HepG2 (cell line): ENCODE measurements at regions not wholly inside any gene's neighbourhood (a gene's known extent, or its start where the extent isn't known, plus 50 kb on each side); places are given as distances from the start of the nearest gene placed in this dataset.

Experiments used
- ATAC-seq: fragments of 200-7000 bp; cut with Tn5 transposase; 3 replicates; pipeline ENCODE4 v1.9.1; 2020; ENCODE audit warnings: mild to moderate bottlenecking, moderate library complexity
- BruUV-seq: library from RNA; stranded (reverse); fragments of 400-500 nt; replicated peaks from 2 replicates; lab custom pipeline; 2021; lab: Mats Ljungman, UMichigan
- CTCF ChIA-PET: fragments of 300-600 bp; formaldehyde crosslinking; extraction: SDS; loops from one replicate; lab custom pipeline; 2021; ENCODE audit warnings: low total read pairs, inconsistent platforms, low intra/inter-chr PET ratio; lab: Yijun Ruan, JAX
- POLR2A ChIA-PET: fragments of 350-600 bp; sonication (Branson Sonifier 250); formaldehyde crosslinking; loops from one replicate; lab custom pipeline; 2020; ENCODE audit warnings: antibody characterized with exemption, inconsistent platforms; lab: Yijun Ruan, JAX
- DNase-seq: peaks from one replicate; pipeline ENCODE4 v3.0.0-alpha.2; 2015; ENCODE audit warnings: low spot score
- FAIRE-seq: peaks from 3 replicates; lab custom pipeline; 2011; peaks lifted over from hg19 to GRCh38; lab: Jason Lieb, UNC
- H2AFZ ChIP-seq: one replicate; pipeline ENCODE4 v1.6.1; 2011; ENCODE audit warnings: low read length, inconsistent platforms
- H3K27ac ChIP-seq: fragments of 300-600 bp; 3 replicates; pipeline ENCODE4 v1.8.0; 2011; ENCODE audit warnings: mixed run types, mild to moderate bottlenecking, mixed read lengths, low read length, inconsistent platforms; ENCODE audit not compliant: insufficient read depth; ENCODE audit errors: extremely low read length
- H3K27me3 ChIP-seq, 2 experiments: fragments of 200-600 bp in 1 of 2; 2 replicates in 1 of 2; 3 replicates in 1 of 2; pipeline versions ENCODE4 v1.6.0 to v1.8.0; 2011; ENCODE audit warnings: low read length in 2 of 2, mild to moderate bottlenecking in 2 of 2, moderate library complexity in 2 of 2, inconsistent platforms in 1 of 2; ENCODE audit not compliant: insufficient read depth in 2 of 2, control insufficient read depth in 1 of 2
- H3K36me3 ChIP-seq, 2 experiments: fragments of 200-600 bp in 1 of 2; replicated peaks in 1 of 2; 2 replicates in 1 of 2; 3 replicates in 1 of 2; pipeline versions ENCODE4 v1.5.1 to v1.8.0; 2011; ENCODE audit warnings: low read length in 2 of 2, inconsistent platforms in 1 of 2; ENCODE audit not compliant: insufficient read depth in 2 of 2, control insufficient read depth in 1 of 2
- H3K4me1 ChIP-seq: 2 replicates; pipeline ENCODE4 v1.5.1; 2012; ENCODE audit warnings: low read length, inconsistent platforms; ENCODE audit not compliant: insufficient read depth
- H3K4me2 ChIP-seq: 2 replicates; pipeline ENCODE4 v1.6.0; 2011; ENCODE audit warnings: low read depth, low read length, inconsistent platforms
- H3K4me3 ChIP-seq, 3 experiments: fragments of 200-600 bp in 1 of 3; sonication (generic), shearing (Covaris generic) in 1 of 3; replicated peaks in 1 of 3; 2 replicates each; pipeline ENCODE4 v1.5.1; 2011 to 2016; ENCODE audit warnings: low read length in 3 of 3, inconsistent platforms in 2 of 3, low read depth in 2 of 3, mild to moderate bottlenecking in 2 of 3, control low read depth in 1 of 3, mixed read lengths in 1 of 3; ENCODE audit not compliant: insufficient read depth in 1 of 3
- H3K79me2 ChIP-seq: one replicate; pipeline ENCODE4 v1.6.1; 2011; ENCODE audit warnings: low read length, inconsistent platforms; ENCODE audit not compliant: insufficient read depth
- H3K9ac ChIP-seq: 2 replicates; pipeline ENCODE4 v1.6.0; 2011; ENCODE audit warnings: mild to moderate bottlenecking, low read depth, low read length, inconsistent platforms; ENCODE audit not compliant: insufficient read depth
- H3K9me3 ChIP-seq: 2 replicates; pipeline ENCODE4 v1.5.1; 2012; ENCODE audit warnings: mild to moderate bottlenecking, low read length
- H4K20me1 ChIP-seq: 2 replicates; pipeline ENCODE4 v1.6.0; 2011; ENCODE audit warnings: inconsistent platforms, mild to moderate bottlenecking, low read length, moderate library complexity; ENCODE audit not compliant: insufficient read depth
- KAT8 ChIP-seq: IDR thresholded peaks from 2 replicates; pipeline ENCODE4 v1.6.1; 2016; ENCODE audit warnings: missing genetic modification reagents, missing compliant biosample characterization
- ZNF10 ChIP-seq: sonication (generic); formaldehyde crosslinking; IDR thresholded peaks from 2 replicates; pipeline ENCODE4 v1.4.0; 2020; ENCODE audit warnings: mild to moderate bottlenecking, low read depth, missing genetic modification reagents, borderline replicate concordance
- ZNF432 ChIP-seq: sonication (generic); formaldehyde crosslinking; IDR thresholded peaks from 2 replicates; pipeline ENCODE4 v1.5.0; 2020; ENCODE audit warnings: missing genetic modification reagents, mild to moderate bottlenecking, borderline replicate concordance
- ZNF501 ChIP-seq: sonication (generic); formaldehyde crosslinking; IDR thresholded peaks from 2 replicates; pipeline ENCODE4 v1.5.1; 2020; ENCODE audit warnings: mild to moderate bottlenecking, moderate library complexity, missing genetic modification reagents
- WGBS: methylation state at CpG from one replicate; pipeline ENCODE4 v1.1.6; 2017; ENCODE audit warnings: low lambda C conversion rate; 5-methylcytosine and 5-hydroxymethylcytosine counted together
- in situ Hi-C: cut with HindIII; loops from 2 replicates; pipeline ENCODE4 v1.10.0; 2017; ENCODE audit warnings: low pct_unique_long_range_greater_than_20kb; ENCODE audit not compliant: extremely low pct_ligation_motif_present
- intact Hi-C: fragments of 100-400 bp; cut with micrococcal nuclease; formaldehyde crosslinking; loops from one replicate; pipeline ENCODE4 v1.10.0; 2022; ENCODE audit not compliant: unreplicated experiment

GRCh38 chr21:31483146-31483545 is 139.1 kb upstream of the TIAM1 start:
- WGBS = 48% methylated on average over 4 of the region's 4 CpGs
- BruUV-seq = no TSS peak
- CTCF ChIA-PET = no interaction called here

GRCh38 chr21:31482460-31482859 is 138.4 kb upstream of the TIAM1 start:
- Histone ChIP-seq H2AFZ (no peak overlapping the region), H4K20me1 (no peaks in the 10 kb centered on the region), H3K36me3 (no peaks in the 10 kb centered on the region; a peak in 1 of 5 replicates), H3K27ac (no peak overlapping the region), H3K4me2 (no peak overlapping the region), H3K4me3 (no peak overlapping the region), H3K4me1 (no peaks in the 10 kb centered on the region), H3K27me3 (no peaks in the 10 kb centered on the region), H3K9ac (no peak overlapping the region), H3K9me3 (peaks cover 58% of the 10 kb centered on the region), H3K79me2 (no peaks in the 10 kb centered on the region)
- ChIA-PET CTCF (no interaction called here), POLR2A (no interaction called here)
- no peak for FAIRE-seq
- ATAC-seq = no peak
- no TSS peak for BruUV-seq
- TF ChIP-seq KAT8 (no peak), ZNF501 (CRISPR knock-in tag) (no peak), ZNF432 (no peak)
- WGBS = 85% methylated on average over 4 of the region's 5 CpGs
- in situ Hi-C loops = no loop called here
- no peak for DNase-seq
- intact Hi-C loops = no loop called here

More at GRCh38 chr21:31483146-31483545, 139.1 kb upstream of the TIAM1 start:
- Histone ChIP-seq H2AFZ (no peak overlapping the region), H3K4me2 (no peak overlapping the region), H3K79me2 (no peaks in the 10 kb centered on the region), H3K4me1 (no peaks in the 10 kb centered on the region), H4K20me1 (no peaks in the 10 kb centered on the region), H3K4me3 (no peak overlapping the region), H3K27me3 (no peaks in the 10 kb centered on the region), H3K27ac (no peak overlapping the region), H3K9ac (no peak overlapping the region), H3K36me3 (no peaks in the 10 kb centered on the region; a peak in 1 of 5 replicates), H3K9me3 (peaks cover 58% of the 10 kb centered on the region)
- ATAC-seq (no peak), FAIRE-seq (no peak), DNase-seq (no peak)
- POLR2A ChIA-PET = no interaction called here
- intact Hi-C loops = no loop called here
- no peak for TF ChIP-seq ZNF10 (CRISPR knock-in tag)
- in situ Hi-C loops = no loop called here
